T47D (cell line): ENCODE measurements at regions not wholly inside any gene's neighbourhood (a gene's known extent, or its start where the extent isn't known, plus 50 kb on each side); places are given as distances from the start of the nearest gene placed in this dataset.

Experiments
- DNase-seq, 2 experiments: peaks; one replicate each; pipeline versions ENCODE4 v3.0.0 to v3.0.0-alpha.2; 2011 to 2012; ENCODE audit warnings: low read depth in 1 of 2, low spot score in 1 of 2
- JUND ChIP-seq: IDR thresholded peaks from 2 replicates; pipeline ENCODE4 v1.6.1; 2012; ENCODE audit warnings: low read depth
- in situ Hi-C: cut with HindIII; loops from 2 replicates; pipeline ENCODE4 v1.10.0; 2016; ENCODE audit warnings: low sequenced_read_pairs, low pct_unique_long_range_greater_than_20kb

DNA sequence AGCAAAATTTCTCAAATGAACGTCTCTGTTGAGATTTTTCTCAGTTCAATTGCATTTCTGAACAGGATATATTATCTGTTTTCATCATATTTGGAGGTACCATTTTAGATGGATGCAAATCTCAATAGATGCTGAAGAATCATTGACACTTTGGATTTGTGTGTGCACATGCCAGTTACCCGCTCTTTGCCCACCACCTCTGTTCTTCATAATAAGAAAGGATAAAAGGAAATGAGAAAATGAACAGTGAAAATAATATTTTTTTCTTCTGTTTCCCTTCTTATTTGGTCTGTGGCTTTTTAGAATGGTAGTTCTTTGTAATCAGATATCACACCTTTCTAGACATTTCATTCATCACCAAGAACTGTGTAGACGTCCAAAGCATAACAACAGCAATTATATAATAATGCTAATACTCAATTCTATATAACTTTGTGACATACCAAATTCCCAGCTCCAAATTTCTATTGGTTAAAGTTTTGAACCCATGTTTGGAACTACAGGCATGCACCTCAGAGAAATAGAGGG is 256.7 kb upstream of the SATB1 start:
- in situ Hi-C loops, result no loop called here

DNA sequence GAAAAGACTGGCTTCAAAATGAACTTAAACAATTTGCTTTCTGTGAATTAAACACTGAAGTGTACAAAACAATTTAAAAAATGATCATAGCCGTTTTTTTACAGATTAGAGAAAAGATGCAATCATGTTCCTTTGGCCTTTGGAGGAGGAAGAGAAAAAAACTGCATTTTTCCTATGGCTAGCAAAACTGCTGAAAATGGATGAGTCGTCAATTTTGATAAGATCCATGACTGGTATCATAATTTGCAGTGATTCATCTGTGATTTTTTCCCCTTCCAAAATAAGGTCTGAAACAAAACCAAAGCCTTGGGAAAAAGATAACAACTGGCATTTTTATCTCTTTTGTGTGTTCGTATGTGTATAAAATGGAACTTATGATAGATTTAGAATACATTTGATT is 255.6 kb upstream of the SATB1 start:
- TF ChIP-seq JUND, result no peak
- in situ Hi-C loops, result no loop called here
- DNase-seq, result no peak

More for the DNA sequence above, 256.7 kb upstream of the SATB1 start:
- no peak for TF ChIP-seq JUND
- no peak for DNase-seq

DNA sequence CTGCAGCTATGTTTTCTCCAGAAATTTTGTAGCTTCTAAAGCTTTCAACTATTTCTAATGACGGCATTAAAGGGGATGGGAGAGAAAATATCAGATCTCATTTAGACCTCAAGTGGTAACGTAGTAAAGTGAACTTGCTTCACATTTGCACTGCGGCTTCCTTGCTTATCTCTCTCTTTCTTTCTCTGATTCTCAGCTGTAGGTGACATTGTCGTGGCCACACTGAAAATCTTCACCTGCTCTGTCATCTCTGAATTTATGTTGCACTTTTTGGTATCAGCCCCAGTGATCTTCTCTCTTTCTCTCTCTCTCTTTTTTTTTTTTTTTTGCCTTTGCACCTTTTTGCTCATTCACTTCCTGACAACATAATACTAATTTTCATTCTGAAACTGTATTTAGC is 254.1 kb upstream of the SATB1 start:
- DNase-seq, result no peak
- no peak for TF ChIP-seq JUND
- in situ Hi-C loops, result no loop called here

DNA sequence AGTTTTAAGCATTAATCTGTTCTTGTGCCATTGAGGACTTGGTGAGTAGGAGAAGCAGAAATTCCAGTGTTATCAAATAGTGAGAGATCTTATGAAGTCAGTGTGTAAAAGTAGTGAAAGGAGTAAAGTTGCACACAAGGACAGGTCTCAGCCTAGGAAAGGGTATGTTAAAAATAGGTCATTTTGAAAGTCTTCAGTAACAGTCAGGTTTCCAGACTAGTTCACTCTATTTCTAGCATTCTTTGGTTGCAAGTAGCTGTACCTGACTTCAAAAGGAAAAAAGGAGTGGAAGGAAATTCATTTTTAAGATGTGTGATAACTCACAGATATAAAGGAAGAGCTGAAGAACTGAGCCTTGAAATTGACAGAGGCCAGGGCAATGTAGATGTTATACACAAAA is 250.1 kb upstream of the SATB1 start:
- in situ Hi-C loops, result no loop called here
- no peak for TF ChIP-seq JUND
- DNase-seq, result no peak

DNA sequence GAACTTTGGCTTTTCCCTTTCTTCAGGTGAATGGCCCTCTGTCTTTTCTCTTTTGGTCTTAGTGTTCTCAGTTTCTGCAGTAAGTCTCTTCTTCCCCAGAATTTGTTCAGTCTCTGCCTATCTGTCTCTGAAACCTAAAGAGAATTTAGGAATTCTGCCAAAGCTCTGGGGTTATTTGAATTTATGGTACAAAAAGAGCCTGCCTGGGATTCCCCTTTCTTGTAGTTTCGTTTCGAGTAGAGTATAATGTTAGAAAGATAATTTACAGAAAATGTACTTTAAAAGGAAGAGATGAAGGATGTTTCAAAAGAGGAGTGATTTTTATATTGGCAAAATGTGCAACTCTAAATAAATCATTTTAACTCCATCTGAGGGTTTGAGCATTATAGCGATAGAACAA is 247.4 kb upstream of the SATB1 start:
- in situ Hi-C loops, result no loop called here
- DNase-seq, result no peak
- TF ChIP-seq JUND, result no peak

DNA sequence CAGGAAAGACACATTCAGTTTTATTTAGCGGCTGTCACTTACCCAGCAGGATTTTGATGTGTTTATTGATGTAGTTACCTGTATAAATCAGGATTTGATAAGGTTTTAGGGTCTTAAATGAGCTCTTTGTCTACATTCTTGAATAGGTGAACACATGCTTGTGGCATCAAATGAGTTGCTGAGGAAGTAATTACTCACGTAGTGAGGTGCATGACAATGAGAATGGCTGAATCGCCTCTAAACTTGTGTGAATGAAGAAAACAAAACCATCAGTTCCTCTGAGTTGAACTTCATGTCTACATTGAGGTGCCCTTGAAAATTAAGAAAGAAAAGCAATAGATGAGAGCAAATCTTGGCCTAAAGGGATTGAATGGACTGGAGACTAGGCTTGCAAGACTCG is 245.6 kb upstream of the SATB1 start:
- in situ Hi-C loops, result no loop called here
- no peak for TF ChIP-seq JUND
- DNase-seq, result no peak

DNA sequence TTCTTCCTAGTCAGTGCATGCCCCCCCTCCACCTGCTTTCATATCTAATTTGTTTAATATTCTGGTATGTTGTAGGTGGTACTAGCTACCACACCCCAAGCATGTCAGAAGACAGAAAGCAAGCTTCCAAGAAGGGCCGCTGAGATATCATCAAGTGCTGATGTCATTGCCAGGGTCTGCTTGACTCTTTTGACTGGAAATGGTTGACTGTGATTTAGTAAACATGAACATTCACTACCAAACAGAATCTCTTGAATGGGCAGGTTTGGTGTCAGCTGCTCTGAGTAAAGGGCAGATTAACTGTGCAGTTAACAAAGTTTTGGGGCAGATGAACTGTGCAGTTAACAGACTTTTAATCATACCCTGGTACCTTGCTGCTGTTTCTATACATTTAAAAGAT is 244.2 kb upstream of the SATB1 start:
- TF ChIP-seq JUND, result no peak
- in situ Hi-C loops, result no loop called here
- DNase-seq, result peak in 1 of 2 experiments; percentile 61

DNA sequence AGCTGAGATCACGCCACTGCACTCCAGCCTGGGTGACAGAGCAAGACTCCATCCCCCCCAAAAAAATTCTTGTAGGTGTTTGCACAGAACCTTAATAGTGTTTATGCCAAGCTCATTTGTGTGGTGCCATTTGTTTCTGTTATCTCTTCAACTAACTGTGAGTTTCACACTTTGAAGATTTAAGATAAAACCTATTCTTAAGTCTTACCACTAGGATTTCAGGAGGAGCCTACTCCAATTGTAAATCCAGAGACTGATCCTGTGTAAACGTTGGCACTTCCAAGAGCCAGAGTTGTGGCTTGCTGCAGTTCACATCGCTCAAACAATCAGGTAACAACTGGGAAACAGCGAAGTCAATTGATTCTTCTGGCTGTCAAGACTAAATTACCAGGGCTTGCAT is 242.4 kb upstream of the SATB1 start:
- in situ Hi-C loops, result no loop called here
- no peak for TF ChIP-seq JUND
- DNase-seq, result peak in 1 of 2 experiments; percentile 79

DNA sequence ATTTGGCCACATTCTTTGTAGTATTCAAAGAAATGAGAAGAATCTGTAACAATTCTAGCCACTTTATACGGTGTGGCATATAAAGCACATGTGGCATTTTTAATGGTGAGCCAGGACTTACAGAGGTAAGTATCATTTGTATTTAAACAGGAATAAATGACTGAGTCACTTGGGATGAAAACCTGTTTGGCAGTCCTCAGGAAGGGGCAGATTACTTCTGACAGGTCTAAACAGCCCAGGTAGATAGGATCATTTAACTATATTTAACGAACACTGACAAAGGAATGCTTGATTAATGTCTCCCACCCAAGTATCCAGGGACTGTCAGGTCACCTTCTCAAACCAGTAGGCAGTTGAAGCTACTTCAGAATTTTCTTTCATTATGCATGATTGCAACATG is 241.5 kb upstream of the SATB1 start:
- DNase-seq, result peak; percentile 5 to 80
- TF ChIP-seq JUND, result peak; percentile 41; the same call in 1 of the 2 replicates
- in situ Hi-C loops, result no loop called here

DNA sequence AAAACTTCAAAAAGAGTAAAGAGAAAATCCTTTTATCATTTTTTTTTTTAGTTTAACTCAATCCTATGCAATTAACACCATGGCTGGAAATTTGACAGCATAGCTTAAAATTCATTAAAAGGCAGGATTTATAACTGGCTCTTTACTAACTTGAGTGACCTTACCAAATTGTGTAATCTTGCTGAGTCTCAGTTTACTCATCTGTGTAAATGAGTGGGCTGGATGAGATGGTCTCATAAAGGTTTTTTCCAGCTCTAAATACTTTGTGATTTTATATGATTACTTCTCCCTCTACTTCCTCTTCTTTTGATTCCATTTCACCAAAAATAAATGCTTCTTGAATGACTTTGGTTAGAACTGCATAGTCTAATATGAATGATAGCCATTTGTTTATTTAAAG is 234.9 kb upstream of the SATB1 start:
- no peak for TF ChIP-seq JUND
- in situ Hi-C loops, result no loop called here
- no peak for DNase-seq

DNA sequence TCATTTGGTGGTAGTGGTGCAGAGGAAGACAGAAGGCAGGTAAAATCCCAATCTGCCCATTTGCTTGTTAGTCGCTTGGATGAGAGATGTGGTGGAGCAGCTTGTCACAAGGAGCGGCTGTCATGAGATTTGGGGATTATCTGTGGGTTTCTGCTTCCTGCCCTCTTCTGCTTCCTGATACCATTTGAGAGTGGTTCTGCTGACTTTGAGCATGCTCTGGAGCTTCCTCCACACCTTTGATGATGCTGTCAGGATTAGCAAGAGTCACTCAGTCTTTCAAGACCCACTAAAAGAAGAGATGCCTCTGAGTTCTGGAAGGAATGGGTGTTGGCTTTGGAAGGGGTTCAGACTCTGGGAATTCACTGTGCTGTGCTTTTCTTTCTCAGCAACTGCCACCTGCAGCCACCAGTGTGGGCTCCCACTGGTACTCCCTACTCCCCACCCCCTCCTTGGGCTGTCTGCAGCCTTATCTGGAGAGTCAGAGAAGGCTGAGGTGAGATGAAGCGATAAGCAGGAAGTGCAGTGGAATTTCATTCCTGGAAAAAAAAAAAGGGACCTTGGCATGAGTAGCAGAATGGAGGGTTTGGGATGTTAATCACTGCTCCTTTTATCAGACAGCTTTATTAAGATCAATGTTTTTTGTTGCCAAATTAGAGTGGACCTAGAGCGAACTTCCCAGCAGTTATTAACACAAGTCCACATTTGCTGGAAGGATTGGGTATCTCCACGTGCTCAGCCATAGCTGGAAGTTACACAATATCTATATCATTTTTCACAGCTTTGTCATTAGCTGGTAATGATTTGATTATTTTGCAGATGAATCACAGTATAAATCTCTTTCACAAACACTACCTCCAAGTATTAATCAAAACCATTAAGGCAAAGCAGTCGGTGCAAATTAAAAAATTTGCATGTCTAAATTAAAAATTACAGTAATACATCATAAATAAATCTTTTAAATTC is 233.0 kb upstream of the SATB1 start:
- in situ Hi-C loops, result no loop called here
- DNase-seq, result no peak
- TF ChIP-seq JUND, result no peak

DNA sequence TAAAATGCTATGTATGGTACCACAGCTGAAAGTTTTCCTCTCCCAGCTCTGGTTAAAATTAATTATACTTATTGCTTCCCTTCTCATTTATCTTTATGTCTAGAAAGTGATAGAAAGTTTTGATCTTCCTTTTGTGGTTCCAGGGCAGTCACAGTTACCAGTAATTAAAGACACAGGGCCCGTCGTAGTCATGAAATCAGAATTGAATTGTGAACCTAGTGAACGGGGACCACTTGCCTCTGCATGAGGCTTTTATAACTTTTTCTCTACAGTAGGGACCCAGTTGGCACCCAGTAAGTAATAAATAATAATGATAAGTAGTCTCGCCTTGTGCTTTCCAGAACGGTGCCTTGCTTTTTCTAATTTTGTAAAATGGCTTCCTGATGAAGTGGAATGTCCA is 231.7 kb upstream of the SATB1 start:
- no peak for DNase-seq
- in situ Hi-C loops, result no loop called here
- no peak for TF ChIP-seq JUND

DNA sequence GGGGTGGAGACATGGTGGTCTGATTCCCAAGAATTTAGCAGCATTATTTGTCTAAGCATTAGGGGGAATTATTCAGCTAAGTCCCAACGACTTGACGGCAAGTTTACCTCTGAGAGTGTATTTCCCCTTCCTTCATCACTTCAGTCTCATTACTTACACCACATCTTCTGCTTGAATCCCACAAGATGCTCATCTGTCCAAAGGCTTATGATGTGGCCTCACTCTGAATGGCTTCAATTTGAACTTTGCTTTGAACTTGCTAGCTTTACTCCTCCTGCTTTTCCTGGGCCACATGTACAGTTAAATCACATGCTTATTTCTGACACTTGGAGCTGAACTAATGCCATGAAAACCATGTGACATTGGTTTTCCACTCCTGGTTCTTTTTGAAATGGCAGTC is 231.3 kb upstream of the SATB1 start:
- TF ChIP-seq JUND, result no peak
- no peak for DNase-seq
- in situ Hi-C loops, result no loop called here
